WERI-Rb-1 (cell line): ENCODE measurements at regions not wholly inside any gene's neighbourhood (a gene's known extent, or its start where the extent isn't known, plus 50 kb on each side); places are given as distances from the start of the nearest gene placed in this dataset.

ENCODE experiments used
- DNase-seq: peaks from one replicate; pipeline ENCODE4 v3.0.0-alpha.2; 2020
- H3K27ac ChIP-seq: fragments of 250-450 bp; sonication (Bioruptor Pico); 2 replicates; pipeline ENCODE4 v1.5.1; 2020; ENCODE audit warnings: mild to moderate bottlenecking, moderate library complexity
- H3K27me3 ChIP-seq: fragments of 250-450 bp; sonication (Bioruptor Pico); 2 replicates; pipeline ENCODE4 v1.5.1; 2021; ENCODE audit warnings: mild to moderate bottlenecking, low read depth, moderate library complexity; ENCODE audit not compliant: insufficient read depth, severe bottlenecking
- H3K36me3 ChIP-seq: fragments of 250-450 bp; sonication (Bioruptor Pico); 2 replicates; pipeline ENCODE4 v1.5.1; 2020; ENCODE audit warnings: mild to moderate bottlenecking, moderate library complexity
- H3K4me3 ChIP-seq: 2 replicates; pipeline ENCODE4 v1.5.1; 2011; ENCODE audit warnings: low read depth, mild to moderate bottlenecking, control low read depth, low read length
- H3K9me3 ChIP-seq: fragments of 250-450 bp; sonication (Bioruptor Pico); 2 replicates; pipeline ENCODE4 v1.5.1; 2021; ENCODE audit warnings: mild to moderate bottlenecking, moderate library complexity; ENCODE audit not compliant: severe bottlenecking
- CTCF ChIP-seq: IDR thresholded peaks from 2 replicates; pipeline ENCODE4 v1.5.1; 2011; ENCODE audit warnings: low read depth, mild to moderate bottlenecking, control low read depth, inconsistent platforms, low read length

- no peak for TF ChIP-seq CTCF
- H3K27me3 ChIP-seq, result no peaks in the 10 kb centered on the region
- no peak overlapping the region for H3K4me3 ChIP-seq
- DNase-seq, result no peak
- no peaks in the 10 kb centered on the region for H3K9me3 ChIP-seq
- no peak overlapping the region for H3K27ac ChIP-seq
- H3K36me3 ChIP-seq, result no peaks in the 10 kb centered on the region
Observed at GRCh38 chr5:89449392-89450148, 566.6 kb upstream of the MEF2C start.

- Histone ChIP-seq H3K27me3 (no peaks in the 10 kb centered on the region), H3K27ac (no peak overlapping the region), H3K9me3 (no peaks in the 10 kb centered on the region), H3K36me3 (no peaks in the 10 kb centered on the region), H3K4me3 (no peak overlapping the region)
- no peak for TF ChIP-seq CTCF
- DNase-seq, result no peak
Observed at GRCh38 chr5:89447027-89447426, 564.0 kb upstream of the MEF2C start.

DNA sequence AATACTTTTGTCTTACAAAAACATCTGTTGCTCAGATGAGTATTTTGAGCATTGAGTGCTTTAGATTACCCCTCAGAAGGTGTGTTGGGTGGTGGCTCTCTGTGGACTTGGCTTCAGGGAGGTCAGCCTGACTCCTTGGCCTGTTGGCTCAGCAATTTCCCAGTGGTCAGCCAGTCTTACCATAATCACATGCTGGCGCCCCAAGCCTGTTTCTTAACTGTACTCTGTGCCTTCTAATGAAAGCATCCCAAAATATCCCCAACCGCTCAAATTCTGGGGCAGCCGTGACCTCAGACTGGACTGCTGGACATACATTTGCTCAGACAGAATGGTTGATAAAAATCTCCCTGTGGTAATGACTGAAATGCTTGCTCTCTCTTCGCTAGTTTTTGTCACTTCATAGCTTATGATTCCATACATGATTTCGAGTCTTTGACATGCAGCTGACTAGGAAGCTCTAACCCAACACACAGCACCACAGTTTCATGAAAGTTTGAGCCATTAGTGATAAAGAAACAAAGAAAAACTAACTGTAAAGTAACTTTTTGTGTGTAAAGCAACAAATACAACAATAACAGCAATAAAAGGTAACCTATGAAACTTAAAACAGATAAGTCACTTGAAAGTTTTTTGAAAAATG, 562.2 kb upstream of the MEF2C start:
- H3K27me3 ChIP-seq, result no peaks in the 10 kb centered on the region
- no peak for TF ChIP-seq CTCF
- no peak overlapping the region for H3K4me3 ChIP-seq
- DNase-seq, result no peak
- H3K9me3 ChIP-seq, result no peaks in the 10 kb centered on the region
- H3K36me3 ChIP-seq, result no peaks in the 10 kb centered on the region
- no peak overlapping the region for H3K27ac ChIP-seq

DNA sequence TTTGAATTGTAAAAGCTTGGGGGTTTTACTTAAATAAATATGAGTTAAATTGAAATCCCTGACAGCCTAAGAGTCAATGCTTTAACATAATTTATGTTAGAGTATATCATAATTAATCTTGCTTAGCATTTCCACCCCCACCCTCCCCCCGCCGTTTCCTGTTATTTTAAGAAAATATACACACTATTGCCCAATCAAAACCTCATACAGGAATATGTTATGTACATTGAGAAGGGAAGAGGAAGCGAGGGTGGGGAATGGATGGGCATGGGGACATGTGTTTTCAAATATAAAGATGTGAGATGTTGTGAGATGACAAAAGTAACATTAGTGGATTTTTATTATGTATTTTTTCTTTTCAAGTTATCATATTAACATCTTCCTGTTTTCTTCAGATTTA, 561.1 kb upstream of the MEF2C start:
- H3K9me3 ChIP-seq, result no peaks in the 10 kb centered on the region
- no peaks in the 10 kb centered on the region for H3K36me3 ChIP-seq
- no peak overlapping the region for H3K27ac ChIP-seq
- no peaks in the 10 kb centered on the region for H3K27me3 ChIP-seq
- DNase-seq, result no peak
- TF ChIP-seq CTCF, result no peak
- H3K4me3 ChIP-seq, result no peak overlapping the region

GRCh38 chr5:89443508-89443907, 560.5 kb upstream of the MEF2C start:
- H3K4me3 ChIP-seq, result no peak overlapping the region
- DNase-seq, result peak; percentile 8
- H3K27ac ChIP-seq, result no peak overlapping the region
- H3K36me3 ChIP-seq, result no peaks in the 10 kb centered on the region
- TF ChIP-seq CTCF, result no peak
- H3K27me3 ChIP-seq, result no peaks in the 10 kb centered on the region
- H3K9me3 ChIP-seq, result no peaks in the 10 kb centered on the region
